ENCODE measurements at regions not wholly inside any gene's neighbourhood (a gene's known extent, or its start where the extent isn't known, plus 50 kb on each side); places are given as distances from the start of the nearest gene placed in this dataset.

- intact Hi-C loops (cut with DNase I): no loop called here
- DNase-seq: peak in 1 of 2 donors; percentile 51
- no peaks in the 10 kb centered on the region for H3K36me3 ChIP-seq (ENCODE audit: control insufficient read depth in 1 of 2, insufficient read depth in 2 of 2, low read length in 1 of 2)
- H3K9me3 ChIP-seq (ENCODE audit: control insufficient read depth, low read length): no peaks in the 10 kb centered on the region
- no peaks in the 10 kb centered on the region for H3K27me3 ChIP-seq (ENCODE audit: control insufficient read depth in 1 of 2, insufficient read depth in 2 of 2, low read length in 1 of 2)
- WGBS, 2 donors: 73 to 78% methylated on average over 4 of the region's 4 CpGs
- no peaks in the 10 kb centered on the region for H3K4me1 ChIP-seq (ENCODE audit: control insufficient read depth in 1 of 2, insufficient read depth in 2 of 2, low read length in 2 of 2)
- no peak overlapping the region for H3K27ac ChIP-seq (ENCODE audit: low read depth in 1 of 2, low read length in 2 of 2)
- H3K4me3 ChIP-seq (ENCODE audit: low read length in 2 of 2): no peak overlapping the region
- ATAC-seq (ENCODE audit: low FRiP score): no peak
These were observed 79.8 kb upstream of the ZNF716 start for GRCh38 chr7:57370066-57370738.

DNA sequence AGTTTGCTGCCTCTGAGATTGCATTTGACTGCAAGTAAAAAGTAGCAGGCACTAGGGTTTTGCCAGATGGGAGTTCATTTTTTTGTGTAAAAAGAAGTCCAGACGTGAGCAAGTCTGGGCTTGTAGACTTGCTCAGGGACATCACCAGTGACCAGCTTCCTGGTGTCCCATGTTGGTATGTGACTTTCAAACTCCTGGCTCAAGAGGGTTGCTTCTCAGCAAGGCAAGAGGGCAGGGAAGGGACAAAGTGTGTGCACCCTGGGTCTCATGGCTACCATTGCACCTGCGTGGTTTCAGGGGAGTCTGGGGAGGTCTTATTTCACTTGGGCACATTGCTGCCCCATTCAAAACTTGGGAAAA, 79.3 kb upstream of the ZNF716 start:
- intact Hi-C loops (cut with DNase I): no loop called here
- peak in 1 of 2 donors; percentile 16 for DNase-seq
- Histone ChIP-seq H3K27ac (ENCODE audit: low read depth in 1 of 2, low read length in 2 of 2) (no peak overlapping the region), H3K27me3 (ENCODE audit: control insufficient read depth in 1 of 2, insufficient read depth in 2 of 2, low read length in 1 of 2) (no peaks in the 10 kb centered on the region), H3K36me3 (ENCODE audit: control insufficient read depth in 1 of 2, insufficient read depth in 2 of 2, low read length in 1 of 2) (no peaks in the 10 kb centered on the region), H3K9me3 (ENCODE audit: control insufficient read depth, low read length) (no peaks in the 10 kb centered on the region), H3K4me3 (ENCODE audit: low read length in 2 of 2) (no peak overlapping the region), H3K4me1 (ENCODE audit: control insufficient read depth in 1 of 2, insufficient read depth in 2 of 2, low read length in 2 of 2) (no peaks in the 10 kb centered on the region)
- WGBS, 2 donors: 68 to 70% methylated on average over 2 of the region's 2 CpGs
- ATAC-seq (ENCODE audit: low FRiP score): no peak

GRCh38 chr7:57375783-57376182, 74.2 kb upstream of the ZNF716 start:
- peak in 1 of 2 donors; percentile 34 for DNase-seq
- intact Hi-C loops (cut with DNase I): no loop called here

GRCh38 chr7:57381581-57381980, 68.4 kb upstream of the ZNF716 start:
- no peak for ATAC-seq (ENCODE audit: low FRiP score)
- no peak overlapping the region for H3K27ac ChIP-seq (ENCODE audit: low read depth in 1 of 2, low read length in 2 of 2)
- peak in 1 of 2 donors; percentile 55 for DNase-seq
- no peaks in the 10 kb centered on the region for H3K4me1 ChIP-seq (ENCODE audit: control insufficient read depth in 1 of 2, insufficient read depth in 2 of 2, low read length in 2 of 2)
- WGBS, 2 donors: 82 to 84% methylated on average over 3 of the region's 3 CpGs
- intact Hi-C loops (cut with DNase I): no loop called here
- no peaks in the 10 kb centered on the region for H3K36me3 ChIP-seq (ENCODE audit: control insufficient read depth in 1 of 2, insufficient read depth in 2 of 2, low read length in 1 of 2)
- H3K27me3 ChIP-seq (ENCODE audit: control insufficient read depth in 1 of 2, insufficient read depth in 2 of 2, low read length in 1 of 2): no peaks in the 10 kb centered on the region
- no peak overlapping the region for H3K4me3 ChIP-seq (ENCODE audit: low read length in 2 of 2)
- H3K9me3 ChIP-seq (ENCODE audit: control insufficient read depth, low read length): no peaks in the 10 kb centered on the region

More at GRCh38 chr7:57375783-57376182, 74.2 kb upstream of the ZNF716 start:
- Histone ChIP-seq H3K9me3 (ENCODE audit: control insufficient read depth, low read length) (no peaks in the 10 kb centered on the region), H3K4me1 (ENCODE audit: control insufficient read depth in 1 of 2, insufficient read depth in 2 of 2, low read length in 2 of 2) (no peaks in the 10 kb centered on the region), H3K4me3 (ENCODE audit: low read length in 2 of 2) (no peak overlapping the region), H3K36me3 (ENCODE audit: control insufficient read depth in 1 of 2, insufficient read depth in 2 of 2, low read length in 1 of 2) (no peaks in the 10 kb centered on the region), H3K27ac (ENCODE audit: low read depth in 1 of 2, low read length in 2 of 2) (no peak overlapping the region), H3K27me3 (ENCODE audit: control insufficient read depth in 1 of 2, insufficient read depth in 2 of 2, low read length in 1 of 2) (no peaks in the 10 kb centered on the region)
- WGBS, 2 donors: 58 to 65% methylated on average over 2 of the region's 2 CpGs
- no peak for ATAC-seq (ENCODE audit: low FRiP score)

GRCh38 chr7:57384380-57384779, 65.6 kb upstream of the ZNF716 start:
- H3K27ac ChIP-seq (ENCODE audit: low read depth in 1 of 2, low read length in 2 of 2): no peak overlapping the region
- 82 to 83% methylated on average over 9 of the region's 9 CpGs for WGBS, 2 donors

GRCh38 chr7:57385668-57386067, 64.3 kb upstream of the ZNF716 start:
- Histone ChIP-seq H3K27ac (ENCODE audit: low read depth in 1 of 2, low read length in 2 of 2) (no peak overlapping the region), H3K4me1 (ENCODE audit: control insufficient read depth in 1 of 2, insufficient read depth in 2 of 2, low read length in 2 of 2) (no peaks in the 10 kb centered on the region), H3K9me3 (ENCODE audit: control insufficient read depth, low read length) (no peaks in the 10 kb centered on the region), H3K27me3 (ENCODE audit: control insufficient read depth in 1 of 2, insufficient read depth in 2 of 2, low read length in 1 of 2) (no peaks in the 10 kb centered on the region), H3K4me3 (ENCODE audit: low read length in 2 of 2) (no peak overlapping the region), H3K36me3 (ENCODE audit: control insufficient read depth in 1 of 2, insufficient read depth in 2 of 2, low read length in 1 of 2) (no peaks in the 10 kb centered on the region)
- ATAC-seq (ENCODE audit: low FRiP score): no peak
- DNase-seq: no peak
- intact Hi-C loops (cut with DNase I): no loop called here
- WGBS, 2 donors: 67 to 85% methylated on average over 3 to 5 of the region's 5 CpGs

More at GRCh38 chr7:57384380-57384779, 65.6 kb upstream of the ZNF716 start:
- intact Hi-C loops (cut with DNase I): no loop called here
- Histone ChIP-seq H3K27me3 (ENCODE audit: control insufficient read depth in 1 of 2, insufficient read depth in 2 of 2, low read length in 1 of 2) (no peaks in the 10 kb centered on the region), H3K9me3 (ENCODE audit: control insufficient read depth, low read length) (no peaks in the 10 kb centered on the region), H3K4me1 (ENCODE audit: control insufficient read depth in 1 of 2, insufficient read depth in 2 of 2, low read length in 2 of 2) (no peaks in the 10 kb centered on the region), H3K4me3 (ENCODE audit: low read length in 2 of 2) (no peak overlapping the region), H3K36me3 (ENCODE audit: control insufficient read depth in 1 of 2, insufficient read depth in 2 of 2, low read length in 1 of 2) (no peaks in the 10 kb centered on the region)
- DNase-seq (peak in 1 of 2 donors; percentile 62), ATAC-seq (ENCODE audit: low FRiP score) (no peak)

DNA sequence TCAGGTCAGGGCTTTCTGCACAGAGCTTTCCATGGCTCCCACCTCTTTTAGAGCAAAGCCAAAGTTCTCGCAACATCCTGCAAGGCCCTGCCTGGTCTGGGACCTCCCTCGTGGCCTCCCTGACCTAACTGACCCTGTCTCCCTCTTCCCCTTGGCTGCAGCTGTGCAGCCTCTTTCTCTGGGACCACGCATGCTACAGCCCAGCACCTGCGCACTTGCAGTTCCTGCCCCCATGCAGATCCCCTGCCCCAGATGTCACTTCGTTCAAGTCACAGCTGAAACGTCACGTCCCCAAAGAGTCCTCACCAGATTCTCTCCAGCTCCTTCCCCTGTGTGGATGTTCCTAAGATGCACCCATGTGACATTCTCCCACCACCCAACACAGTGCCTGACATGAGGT, 61.2 kb upstream of the ZNF716 start:
- ATAC-seq (ENCODE audit: low FRiP score) (no peak), DNase-seq (no peak)
- Histone ChIP-seq H3K4me3 (ENCODE audit: low read length in 2 of 2) (no peak overlapping the region), H3K4me1 (ENCODE audit: control insufficient read depth in 1 of 2, insufficient read depth in 2 of 2, low read length in 2 of 2) (no peaks in the 10 kb centered on the region), H3K27ac (ENCODE audit: low read depth in 1 of 2, low read length in 2 of 2) (no peak overlapping the region), H3K27me3 (ENCODE audit: control insufficient read depth in 1 of 2, insufficient read depth in 2 of 2, low read length in 1 of 2) (no peaks in the 10 kb centered on the region), H3K9me3 (ENCODE audit: control insufficient read depth, low read length) (no peaks in the 10 kb centered on the region), H3K36me3 (ENCODE audit: control insufficient read depth in 1 of 2, insufficient read depth in 2 of 2, low read length in 1 of 2) (no peaks in the 10 kb centered on the region)
- intact Hi-C loops (cut with DNase I): no loop called here
- 72 to 76% methylated on average over 7 of the region's 7 CpGs for WGBS, 2 donors

GRCh38 chr7:57398548-57398947, 51.4 kb upstream of the ZNF716 start:
- 88% methylated on average over 14 of the region's 14 CpGs for WGBS, 2 donors
- intact Hi-C loops (cut with DNase I): no loop called here

GRCh38 chr7:57399251-57399940, 50.6 kb upstream of the ZNF716 start:
- Histone ChIP-seq H3K36me3 (ENCODE audit: control insufficient read depth in 1 of 2, insufficient read depth in 2 of 2, low read length in 1 of 2) (no peaks in the 10 kb centered on the region), H3K9me3 (ENCODE audit: control insufficient read depth, low read length) (peaks cover 4% of the 10 kb centered on the region), H3K4me1 (ENCODE audit: control insufficient read depth in 1 of 2, insufficient read depth in 2 of 2, low read length in 2 of 2) (no peaks in the 10 kb centered on the region), H3K27me3 (ENCODE audit: control insufficient read depth in 1 of 2, insufficient read depth in 2 of 2, low read length in 1 of 2) (no peaks in the 10 kb centered on the region), H3K27ac (ENCODE audit: low read depth in 1 of 2, low read length in 2 of 2) (no peak overlapping the region), H3K4me3 (ENCODE audit: low read length in 2 of 2) (no peak overlapping the region)
- WGBS, 2 donors: 77 to 84% methylated on average over 6 of the region's 6 CpGs
- DNase-seq (peak in 1 of 2 donors; percentile 51), ATAC-seq (ENCODE audit: low FRiP score) (no peak)
- intact Hi-C loops (cut with DNase I): no loop called here

More at GRCh38 chr7:57398548-57398947, 51.4 kb upstream of the ZNF716 start:
- no peaks in the 10 kb centered on the region for H3K36me3 ChIP-seq (ENCODE audit: control insufficient read depth in 1 of 2, insufficient read depth in 2 of 2, low read length in 1 of 2)
- no peak overlapping the region for H3K4me3 ChIP-seq (ENCODE audit: low read length in 2 of 2)
- ATAC-seq (ENCODE audit: low FRiP score): no peak
- H3K4me1 ChIP-seq (ENCODE audit: control insufficient read depth in 1 of 2, insufficient read depth in 2 of 2, low read length in 2 of 2): no peaks in the 10 kb centered on the region
- H3K27ac ChIP-seq (ENCODE audit: low read depth in 1 of 2, low read length in 2 of 2): no peak overlapping the region
- peak in 1 of 2 donors; percentile 61 for DNase-seq
- no peaks in the 10 kb centered on the region for H3K27me3 ChIP-seq (ENCODE audit: control insufficient read depth in 1 of 2, insufficient read depth in 2 of 2, low read length in 1 of 2)
- peaks cover 6% of the 10 kb centered on the region for H3K9me3 ChIP-seq (ENCODE audit: control insufficient read depth, low read length)
